Activated CD4-positive, alpha-beta T cell treated with anti-CD3 and anti-CD28 coated beads, Interleukin-2, amount 10 ng/mL, durations not matched to agents 7 days and 5 days (primary cell): ENCODE measurements at regions not wholly inside any gene's neighbourhood (a gene's known extent, or its start where the extent isn't known, plus 50 kb on each side); places are given as distances from the start of the nearest gene placed in this dataset.
"Not testable (repeated sequence)": the region's sequence is repeated elsewhere in the genome, so short reads cannot be mapped to it uniquely, and the experiment has no call there.

Experiments used
- CTCF ChIA-PET: fragments of 350-600 bp; sonication (Branson Sonifier 250); formaldehyde crosslinking; loops from one replicate; lab custom pipeline; 2021; ENCODE audit warnings: antibody characterized with exemption; lab: Charles Lee
- POLR2A ChIA-PET: fragments of 350-600 bp; sonication (Branson Sonifier 250); formaldehyde crosslinking; loops from one replicate; lab custom pipeline; 2021; ENCODE audit warnings: antibody characterized with exemption; lab: Charles Lee
- DNase-seq: peaks from one replicate; pipeline ENCODE4 v3.0.0-alpha.2; 2020
- H3K27ac Mint-ChIP-seq: one replicate; pipeline ENCODE4 v1.8.0; 2021; ENCODE audit warnings: mild to moderate bottlenecking, moderate library complexity, mixed read lengths
- H3K27me3 Mint-ChIP-seq: one replicate; pipeline ENCODE4 v1.8.0; 2021; ENCODE audit warnings: mixed read lengths
- H3K36me3 Mint-ChIP-seq: one replicate; pipeline ENCODE4 v1.8.0; 2021; ENCODE audit warnings: low read depth, mixed read lengths
- H3K4me1 Mint-ChIP-seq: one replicate; pipeline ENCODE4 v1.8.0; 2021; ENCODE audit warnings: mixed read lengths
- H3K4me3 Mint-ChIP-seq: one replicate; pipeline ENCODE4 v1.8.0; 2021; ENCODE audit warnings: mild to moderate bottlenecking, moderate library complexity, mixed read lengths
- H3K9me3 Mint-ChIP-seq: one replicate; pipeline ENCODE4 v1.8.0; 2021; ENCODE audit warnings: mixed read lengths

DNA sequence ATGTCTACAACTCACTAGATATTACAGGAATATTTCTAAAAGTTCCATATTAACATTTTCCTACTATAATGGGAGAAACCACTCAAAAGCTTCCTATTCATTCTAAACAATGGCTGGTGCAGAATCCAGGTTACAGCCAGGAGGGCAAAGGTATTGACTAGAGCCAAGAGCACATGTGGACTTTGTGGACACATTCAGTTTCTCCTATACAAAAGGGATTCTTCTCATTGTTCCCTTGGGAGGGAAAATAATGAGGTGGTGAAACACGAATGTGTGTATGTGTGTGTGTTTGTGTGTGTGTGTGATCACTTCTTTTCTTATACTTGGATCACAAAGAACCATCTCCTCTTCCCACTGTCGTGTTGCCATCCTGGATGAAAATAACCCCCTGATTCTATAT, 1000.0 kb downstream of the ADGRL2 start:
- H3K27me3 Mint-ChIP-seq: no peaks in the 10 kb centered on the region
- ChIA-PET CTCF (no interaction called here), POLR2A (no interaction called here)
- H3K4me1 Mint-ChIP-seq: no peaks in the 10 kb centered on the region
- no peak for DNase-seq
- H3K9me3 Mint-ChIP-seq: no peaks in the 10 kb centered on the region
- no peak overlapping the region for H3K27ac Mint-ChIP-seq
- H3K4me3 Mint-ChIP-seq: no peak overlapping the region
- no peaks in the 10 kb centered on the region for H3K36me3 Mint-ChIP-seq

DNA sequence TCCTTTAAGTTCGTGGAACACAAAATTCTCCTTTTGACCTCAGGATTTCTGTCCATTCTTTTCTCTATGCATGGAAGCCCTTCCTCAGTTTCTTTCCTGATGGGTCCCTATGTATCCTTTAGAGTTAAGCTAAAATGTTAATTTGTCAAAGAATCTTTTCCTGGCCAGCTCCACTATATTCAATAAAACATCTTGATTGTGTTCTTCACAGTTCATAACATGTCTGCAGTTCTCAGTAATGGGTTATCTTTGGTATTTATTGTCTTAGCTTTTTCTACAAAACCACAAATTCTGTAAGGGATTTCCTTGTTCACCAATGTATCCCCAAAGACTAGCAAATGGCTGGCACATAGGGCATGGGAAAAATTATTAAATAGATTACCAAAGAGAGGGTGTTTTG, 998.5 kb downstream of the ADGRL2 start:
- H3K9me3 Mint-ChIP-seq: no peaks in the 10 kb centered on the region
- no peak overlapping the region for H3K27ac Mint-ChIP-seq
- H3K4me3 Mint-ChIP-seq: no peak overlapping the region
- ChIA-PET CTCF (interaction anchor here (0.9 kb wide), 1 partner anchor 13 kb away, joined by 3 read pairs; no protein-coding TSS in a partner anchor), POLR2A (no interaction called here)
- H3K27me3 Mint-ChIP-seq: no peaks in the 10 kb centered on the region
- no peaks in the 10 kb centered on the region for H3K4me1 Mint-ChIP-seq
- H3K36me3 Mint-ChIP-seq: no peaks in the 10 kb centered on the region
- no peak for DNase-seq

GRCh38 chr1:82795508-82796149, 994.9 kb downstream of the ADGRL2 start:
- CTCF ChIA-PET: interaction anchor here (0.6 kb wide), 1 partner anchor 1245 kb away, joined by 4 read pairs; no protein-coding TSS in a partner anchor
- H3K9me3 Mint-ChIP-seq: peaks cover 5% of the 10 kb centered on the region
- no peaks in the 10 kb centered on the region for H3K27me3 Mint-ChIP-seq
- no peak for DNase-seq
- no peak overlapping the region for H3K4me3 Mint-ChIP-seq
- POLR2A ChIA-PET: no interaction called here
- no peaks in the 10 kb centered on the region for H3K4me1 Mint-ChIP-seq
- H3K36me3 Mint-ChIP-seq: no peaks in the 10 kb centered on the region
- no peak overlapping the region for H3K27ac Mint-ChIP-seq

GRCh38 chr1:82792151-82792550, 991.4 kb downstream of the ADGRL2 start:
- ChIA-PET CTCF (interaction anchor here (0.6 to 1.3 kb wide), 2 partner anchors 96 to 624 kb away, joined by 3 read pairs; no protein-coding TSS in a partner anchor), POLR2A (no interaction called here)
- Mint-ChIP-seq H3K4me1 (peaks cover 4% of the 10 kb centered on the region), H3K9me3 (peaks cover 11% of the 10 kb centered on the region), H3K36me3 (no peaks in the 10 kb centered on the region), H3K27me3 (peaks cover 4% of the 10 kb centered on the region), H3K27ac (no peak overlapping the region), H3K4me3 (no peak overlapping the region)
- DNase-seq: no peak

DNA sequence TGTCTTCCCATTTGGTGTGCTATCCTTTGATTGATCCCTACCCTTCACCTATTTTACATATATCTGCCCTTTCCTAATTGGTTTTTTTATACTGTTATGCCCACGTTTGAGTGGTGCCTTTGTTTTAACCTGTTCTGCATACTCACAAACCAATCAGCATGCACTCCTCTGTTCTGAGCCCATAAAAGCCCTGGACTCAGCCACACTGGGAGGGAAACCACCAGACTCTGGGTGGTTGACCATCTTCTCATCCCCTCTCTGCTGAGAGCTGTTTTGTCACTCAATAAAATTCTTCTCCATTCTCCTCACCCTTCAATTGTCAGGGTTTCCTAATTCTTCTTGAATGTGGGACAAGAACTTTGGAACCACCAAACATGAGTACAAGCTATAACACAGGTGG, 989.8 kb downstream of the ADGRL2 start:
- Mint-ChIP-seq H3K27ac (no peak overlapping the region), H3K9me3 (peaks cover 11% of the 10 kb centered on the region), H3K4me3 (no peak overlapping the region), H3K4me1 (peaks cover 4% of the 10 kb centered on the region), H3K36me3 (no peaks in the 10 kb centered on the region), H3K27me3 (peaks cover 4% of the 10 kb centered on the region)
- ChIA-PET CTCF (no interaction called here), POLR2A (no interaction called here)
- DNase-seq: no peak

DNA sequence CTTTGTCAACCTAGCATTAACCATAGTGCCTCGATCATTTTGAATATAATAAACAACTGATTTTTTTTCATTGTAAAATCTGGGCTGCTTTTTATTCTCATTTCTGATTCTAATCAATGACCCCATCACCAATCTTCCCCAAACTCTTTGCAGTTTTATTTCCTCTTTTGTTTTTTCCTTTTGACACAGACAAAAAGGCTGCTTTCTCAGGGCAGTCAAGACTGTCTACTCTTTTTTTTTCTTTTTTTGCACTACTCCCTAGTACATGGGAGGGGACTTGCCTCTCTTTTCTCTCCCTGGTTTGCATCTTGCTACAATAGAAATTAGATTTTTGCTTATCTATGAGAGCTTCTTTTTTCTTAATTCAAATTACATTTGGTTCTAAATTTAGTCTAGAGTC, 987.9 kb downstream of the ADGRL2 start:
- peaks cover 4% of the 10 kb centered on the region for H3K27me3 Mint-ChIP-seq
- no peak for DNase-seq
- peaks cover 11% of the 10 kb centered on the region for H3K9me3 Mint-ChIP-seq
- ChIA-PET CTCF (no interaction called here), POLR2A (no interaction called here)
- H3K27ac Mint-ChIP-seq: no peak overlapping the region
- H3K4me1 Mint-ChIP-seq: peaks cover 4% of the 10 kb centered on the region
- no peak overlapping the region for H3K4me3 Mint-ChIP-seq
- no peaks in the 10 kb centered on the region for H3K36me3 Mint-ChIP-seq

DNA sequence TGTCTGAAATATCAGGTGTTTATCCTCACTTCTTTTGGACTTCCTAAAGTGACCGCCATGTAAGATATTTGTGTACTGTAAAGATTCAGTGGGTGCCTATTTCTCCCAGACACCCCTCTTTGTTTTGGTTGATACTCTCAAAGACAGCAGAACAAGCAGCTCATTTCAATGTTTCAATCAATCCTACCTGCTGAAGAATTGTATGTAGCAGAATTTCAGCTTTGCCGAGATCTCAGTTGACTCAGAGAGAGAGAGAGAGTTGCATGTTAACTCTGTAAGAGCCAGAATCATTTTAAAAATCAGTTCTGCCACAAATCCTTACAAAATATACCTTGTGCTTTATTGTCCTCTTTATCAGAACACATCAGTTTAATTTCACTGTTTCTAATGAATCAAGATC, 987.3 kb downstream of the ADGRL2 start:
- peaks cover 4% of the 10 kb centered on the region for H3K27me3 Mint-ChIP-seq
- CTCF ChIA-PET: no interaction called here
- H3K36me3 Mint-ChIP-seq: no peaks in the 10 kb centered on the region
- no peak overlapping the region for H3K4me3 Mint-ChIP-seq
- no peak for DNase-seq
- peaks cover 11% of the 10 kb centered on the region for H3K9me3 Mint-ChIP-seq
- no peak overlapping the region for H3K27ac Mint-ChIP-seq
- peaks cover 4% of the 10 kb centered on the region for H3K4me1 Mint-ChIP-seq
- POLR2A ChIA-PET: no interaction called here

- ChIA-PET CTCF (no interaction called here), POLR2A (no interaction called here)
- H3K36me3 Mint-ChIP-seq: no peaks in the 10 kb centered on the region
- H3K9me3 Mint-ChIP-seq: peaks cover 11% of the 10 kb centered on the region
- H3K4me1 Mint-ChIP-seq: peaks cover 4% of the 10 kb centered on the region
- DNase-seq: no peak
- H3K4me3 Mint-ChIP-seq: no peak overlapping the region
- no peak overlapping the region for H3K27ac Mint-ChIP-seq
- H3K27me3 Mint-ChIP-seq: peaks cover 4% of the 10 kb centered on the region
Measured at GRCh38 chr1:82786883-82787282, 986.1 kb downstream of the ADGRL2 start.

GRCh38 chr1:82785268-82785790, 984.6 kb downstream of the ADGRL2 start:
- Mint-ChIP-seq H3K27me3 (peaks cover 4% of the 10 kb centered on the region), H3K9me3 (peaks cover 4% of the 10 kb centered on the region), H3K4me1 (peaks cover 4% of the 10 kb centered on the region), H3K36me3 (no peaks in the 10 kb centered on the region), H3K27ac (no peak overlapping the region), H3K4me3 (no peak overlapping the region)
- ChIA-PET CTCF (interaction anchor here (0.6 kb wide), 1 partner anchor 1959 kb away, joined by 3 read pairs; no protein-coding TSS in a partner anchor), POLR2A (no interaction called here)
- no peak for DNase-seq

DNA sequence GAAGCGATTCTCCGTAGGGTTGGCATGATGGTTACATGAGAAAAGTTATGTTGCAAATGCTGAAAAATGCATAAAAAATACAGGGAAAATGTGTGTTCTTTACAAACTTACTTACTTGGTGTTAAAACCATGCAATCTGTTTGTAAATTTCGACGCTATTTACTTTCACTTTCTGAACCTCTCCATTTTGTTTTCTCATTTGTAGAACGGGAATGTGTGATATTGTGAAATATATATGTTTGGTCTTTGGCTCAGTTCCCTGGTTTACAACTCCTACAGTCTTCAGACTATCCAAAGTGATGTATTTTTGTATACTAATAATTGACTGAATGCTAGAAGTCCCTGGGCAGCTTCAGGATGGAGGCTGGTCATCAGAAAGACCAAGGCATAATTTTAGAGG, 982.3 kb downstream of the ADGRL2 start:
- DNase-seq: no peak
- Mint-ChIP-seq H3K27ac (no peak overlapping the region), H3K4me1 (peaks cover 5% of the 10 kb centered on the region), H3K4me3 (no peak overlapping the region), H3K27me3 (peaks cover 2% of the 10 kb centered on the region), H3K9me3 (peaks cover 3% of the 10 kb centered on the region), H3K36me3 (no peaks in the 10 kb centered on the region)
- ChIA-PET CTCF (no interaction called here), POLR2A (no interaction called here)

DNA sequence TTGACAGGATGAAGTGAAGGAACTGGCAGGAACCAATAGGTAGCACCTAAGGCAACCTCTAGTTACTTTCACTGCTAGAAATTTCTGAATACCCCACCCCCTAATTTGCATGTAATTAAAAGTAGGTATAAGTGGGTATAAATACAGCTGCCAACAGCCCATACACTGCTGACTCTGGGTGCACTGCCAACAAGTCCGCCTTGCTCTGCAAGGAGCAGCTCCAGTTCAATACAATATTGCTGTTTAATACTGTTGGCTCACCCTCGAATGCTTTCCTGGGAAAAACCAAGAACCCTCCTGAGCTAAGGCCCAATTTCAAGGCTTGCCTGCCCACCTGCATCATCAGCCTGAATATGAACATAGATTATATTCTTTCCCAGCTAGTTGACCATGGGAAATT, 981.9 kb downstream of the ADGRL2 start:
- H3K4me3 Mint-ChIP-seq: no peak overlapping the region
- H3K27ac Mint-ChIP-seq: no peak overlapping the region
- ChIA-PET POLR2A (no interaction called here), CTCF (no interaction called here)
- H3K4me1 Mint-ChIP-seq: peaks cover 4% of the 10 kb centered on the region
- peaks cover 3% of the 10 kb centered on the region for H3K9me3 Mint-ChIP-seq
- DNase-seq: no peak
- no peaks in the 10 kb centered on the region for H3K36me3 Mint-ChIP-seq
- no peaks in the 10 kb centered on the region for H3K27me3 Mint-ChIP-seq

GRCh38 chr1:82778612-82779011, 977.9 kb downstream of the ADGRL2 start:
- Mint-ChIP-seq H3K27me3 (no peaks in the 10 kb centered on the region), H3K27ac (no peak overlapping the region), H3K4me3 (no peak overlapping the region), H3K4me1 (peaks cover 8% of the 10 kb centered on the region), H3K36me3 (no peaks in the 10 kb centered on the region), H3K9me3 (peaks cover 5% of the 10 kb centered on the region)
- CTCF ChIA-PET: no interaction called here
- DNase-seq: no peak
- POLR2A ChIA-PET: no interaction called here

- ChIA-PET CTCF (no interaction called here), POLR2A (no interaction called here)
- no peak for DNase-seq
- H3K36me3 Mint-ChIP-seq: no peaks in the 10 kb centered on the region
- peaks cover 5% of the 10 kb centered on the region for H3K9me3 Mint-ChIP-seq
- H3K4me1 Mint-ChIP-seq: peaks cover 8% of the 10 kb centered on the region
- no peaks in the 10 kb centered on the region for H3K27me3 Mint-ChIP-seq
- H3K27ac Mint-ChIP-seq: peak overlapping the region; percentile 15
- H3K4me3 Mint-ChIP-seq: no peak overlapping the region
Measured at GRCh38 chr1:82777240-82777639, 976.5 kb downstream of the ADGRL2 start.

- H3K4me3 Mint-ChIP-seq, H3K9me3 Mint-ChIP-seq, H3K27me3 Mint-ChIP-seq, H3K4me1 Mint-ChIP-seq, POLR2A ChIA-PET, DNase-seq, H3K36me3 Mint-ChIP-seq, H3K27ac Mint-ChIP-seq, CTCF ChIA-PET: not testable (repeated sequence)
Measured at GRCh38 chr1:82776730-82777129, 976.0 kb downstream of the ADGRL2 start.
